ENCODE measurements at regions not wholly inside any gene's neighbourhood (a gene's known extent, or its start where the extent isn't known, plus 50 kb on each side); places are given as distances from the start of the nearest gene placed in this dataset.

GRCh38 chr7:82616059-82616728 lies 172.6 kb upstream of the CACNA2D1 start (continued):
- TF ChIP-seq ELF1 (IDR thresholded peaks at IDR 0.05; ENCODE audit: borderline replicate concordance, low read depth): no peak
- TF ChIP-seq SIN3A (IDR thresholded peaks at IDR 0.05; ENCODE audit: low read depth): no peak

GRCh38 chr7:82615527-82615926 lies 171.9 kb upstream of the CACNA2D1 start:
- no peak overlapping the region for H2AFZ ChIP-seq (ENCODE audit: low read depth, low read length, poor library complexity, severe bottlenecking)
- ATAC-seq: no peak
- no peaks in the 10 kb centered on the region for H3K27me3 ChIP-seq (ENCODE audit: insufficient read depth, low read length)
- no peaks in the 10 kb centered on the region for H3K4me1 ChIP-seq (ENCODE audit: control insufficient read depth in 1 of 2, insufficient read depth in 2 of 2, low read length in 2 of 2)
- POLR2A ChIA-PET: no interaction called here
- H3K4me3 ChIP-seq (replicated peaks in 1 of 2; ENCODE audit: low read depth in 1 of 2, low read length in 2 of 2): no peak overlapping the region
- intact Hi-C loops (cut with micrococcal nuclease): no loop called here
- no TSS peak for BruUV-seq (replicated peaks)
- H3K4me2 ChIP-seq (ENCODE audit: low read length): no peak overlapping the region
- no peak for DNase-seq (ENCODE audit: low read depth, low spot score)
- H3K36me3 ChIP-seq (ENCODE audit: control insufficient read depth in 1 of 2, insufficient read depth in 2 of 2, low read length in 2 of 2): no peaks in the 10 kb centered on the region
- CTCF ChIA-PET: no interaction called here
- no peak overlapping the region for H3K27ac ChIP-seq (ENCODE audit: low read depth, low read length)
- no peak overlapping the region for H3K9ac ChIP-seq (ENCODE audit: low read length)
- no peaks in the 10 kb centered on the region for H3K79me2 ChIP-seq (ENCODE audit: insufficient read depth, low read length)
- TF ChIP-seq SP1 (IDR thresholded peaks at IDR 0.05; ENCODE audit: low read depth) (no peak), CEBPB (IDR thresholded peaks at IDR 0.05; ENCODE audit: low read depth) (no peak), TCF7L2 (IDR thresholded peaks at IDR 0.05; ENCODE audit: borderline replicate concordance, extremely low read depth, insufficient read depth, insufficient read length) (no peak), POLR2AphosphoS5 (IDR thresholded peaks at IDR 0.05; ENCODE audit: low read depth, low read length) (no peak), YY1 (IDR thresholded peaks at IDR 0.05; ENCODE audit: extremely low read depth, insufficient replicate concordance, low read depth, low read length) (no peak), ATF3 (IDR thresholded peaks at IDR 0.05) (no peak), SRF (IDR thresholded peaks at IDR 0.05; ENCODE audit: low read depth) (no peak), POLR2A (IDR thresholded peaks at IDR 0.05; ENCODE audit: borderline replicate concordance, extremely low read depth, insufficient read depth, insufficient read length) (no peak), ELF1 (IDR thresholded peaks at IDR 0.05; ENCODE audit: borderline replicate concordance, low read depth) (no peak), REST (IDR thresholded peaks at IDR 0.05; ENCODE audit: low read depth) (no peak), RAD21 (IDR thresholded peaks at IDR 0.05; ENCODE audit: low read depth) (no peak), EZH2 (IDR thresholded peaks at IDR 0.05) (no peak), ZNF274 (IDR thresholded peaks at IDR 0.05; ENCODE audit: low read depth, low read length) (no peak), MAX (IDR thresholded peaks at IDR 0.05) (no peak), SIN3A (IDR thresholded peaks at IDR 0.05; ENCODE audit: low read depth) (no peak), CBX3 (IDR thresholded peaks at IDR 0.05; ENCODE audit: low read depth) (no peak), CTCF (IDR thresholded peaks at IDR 0.05 in 2 of 3, conservative IDR thresholded peaks at IDR 0.05 in 1 of 3; ENCODE audit: borderline replicate concordance in 1 of 3, insufficient read depth in 1 of 3, low read depth in 2 of 3, low read length in 2 of 3) (no peak)
- no peaks in the 10 kb centered on the region for H3K9me3 ChIP-seq (ENCODE audit: control insufficient read depth in 1 of 2, insufficient read depth in 1 of 2, low read depth in 1 of 2, low read length in 2 of 2)
- H3K9me2 ChIP-seq (ENCODE audit: insufficient read depth): no peaks in the 10 kb centered on the region
- RAD21 ChIA-PET (ENCODE audit: low non-redundant PET in 1 of 2, low total read pairs in 2 of 2, uncharacterized antibody in 2 of 2, unreplicated experiment in 2 of 2): no interaction called here
- no peaks in the 10 kb centered on the region for H4K20me1 ChIP-seq (ENCODE audit: insufficient read depth)
